Keratinocyte (primary cell): ENCODE measurements at regions not wholly inside any gene's neighbourhood (a gene's known extent, or its start where the extent isn't known, plus 50 kb on each side); places are given as distances from the start of the nearest gene placed in this dataset.

Source experiments
- DNase-seq: peaks from one replicate; pipeline ENCODE4 v3.0.0-alpha.2; 2011; ENCODE audit warnings: low read depth, missing footprints, low spot score
- FAIRE-seq: peaks from 2 replicates; lab custom pipeline; 2011; peaks lifted over from hg19 to GRCh38; lab: Jason Lieb, UNC
- H2AFZ ChIP-seq: 2 replicates; pipeline ENCODE4 v1.6.0; 2012; ENCODE audit warnings: low read length, control low read depth, inconsistent platforms; ENCODE audit not compliant: control insufficient read depth
- H3K27ac ChIP-seq: 2 replicates; pipeline ENCODE4 v1.5.1; 2011; ENCODE audit warnings: low read length; ENCODE audit not compliant: control insufficient read depth, insufficient read depth
- H3K27me3 ChIP-seq: 3 replicates; pipeline ENCODE4 v1.6.0; 2011; ENCODE audit warnings: low read length; ENCODE audit not compliant: control insufficient read depth, insufficient read depth; ENCODE audit errors: extremely low read depth
- H3K36me3 ChIP-seq, 2 experiments: 2 replicates in 1 of 2; 3 replicates in 1 of 2; pipeline ENCODE4 v1.5.1; 2011; ENCODE audit warnings: low read length in 2 of 2, mild to moderate bottlenecking in 1 of 2; ENCODE audit not compliant: control insufficient read depth in 2 of 2, insufficient read depth in 2 of 2; ENCODE audit errors: extremely low read depth in 1 of 2
- H3K4me1 ChIP-seq: 3 replicates; pipeline ENCODE4 v1.5.1; 2011; ENCODE audit warnings: low read length; ENCODE audit not compliant: control insufficient read depth, insufficient read depth; ENCODE audit errors: extremely low read depth
- H3K4me2 ChIP-seq: 3 replicates; pipeline ENCODE4 v1.6.0; 2011; ENCODE audit warnings: low read depth, low read length; ENCODE audit not compliant: control insufficient read depth, insufficient read depth; ENCODE audit errors: extremely low read depth
- H3K4me3 ChIP-seq, 3 experiments: fragments of 200-600 bp in 1 of 3; sonication (generic) in 1 of 3; 2 replicates in 2 of 3; 3 replicates in 1 of 3; pipeline ENCODE4 v1.5.1; 2011 to 2016; ENCODE audit warnings: low read length in 3 of 3, mild to moderate bottlenecking in 3 of 3, control low read depth in 2 of 3, inconsistent platforms in 1 of 3, low read depth in 1 of 3, mixed read lengths in 1 of 3, mixed run types in 1 of 3, moderate library complexity in 1 of 3; ENCODE audit not compliant: control insufficient read depth in 2 of 3, insufficient read depth in 2 of 3; ENCODE audit errors: extremely low read depth in 1 of 3
- H3K79me2 ChIP-seq: 2 replicates; pipeline ENCODE4 v1.6.0; 2012; ENCODE audit warnings: low read length; ENCODE audit not compliant: control insufficient read depth, insufficient read depth
- H3K9ac ChIP-seq: 3 replicates; pipeline ENCODE4 v1.6.0; 2011; ENCODE audit warnings: low read length; ENCODE audit not compliant: control insufficient read depth, insufficient read depth; ENCODE audit errors: extremely low read depth
- H3K9me1 ChIP-seq: 3 replicates; pipeline ENCODE4 v1.6.0; 2011; ENCODE audit warnings: low read length; ENCODE audit not compliant: control insufficient read depth, insufficient read depth; ENCODE audit errors: extremely low read depth
- H3K9me3 ChIP-seq: 2 replicates; pipeline ENCODE4 v1.5.1; 2012; ENCODE audit warnings: low read depth, low read length; ENCODE audit not compliant: control insufficient read depth
- H4K20me1 ChIP-seq: 3 replicates; pipeline ENCODE4 v1.6.0; 2011; ENCODE audit warnings: low read length; ENCODE audit not compliant: control insufficient read depth, insufficient read depth; ENCODE audit errors: extremely low read depth
- CTCF ChIP-seq, 3 experiments: IDR thresholded peaks in 1 of 3; conservative IDR thresholded peaks in 1 of 3; optimal IDR thresholded peaks in 1 of 3; 2 replicates in 2 of 3; 3 replicates in 1 of 3; pipeline versions ENCODE3 to v1.5.1; 2011; ENCODE audit warnings: low read length in 3 of 3, mild to moderate bottlenecking in 3 of 3, moderate library complexity in 2 of 3, control low read depth in 1 of 3, inconsistent platforms in 1 of 3; ENCODE audit not compliant: insufficient read depth in 2 of 3; ENCODE audit errors: extremely low read depth in 1 of 3
- EZH2 ChIP-seq: IDR thresholded peaks from one replicate; pipeline ENCODE4 v1.6.1; 2012; ENCODE audit warnings: inconsistent platforms, mild to moderate bottlenecking, low read length, moderate library complexity
- dilution Hi-C: fragments of 300-500 bp; cut with MboI; formaldehyde crosslinking; loops from one replicate; pipeline ENCODE4 v1.7.0; 2020; ENCODE audit warnings: low sequenced_read_pairs; ENCODE audit not compliant: extremely low pct_ligation_motif_present

GRCh38 chr4:58192217-58192616 lies 1082.0 kb upstream of the IGFBP7 start:
- dilution Hi-C loops = no loop called here
- no peaks in the 10 kb centered on the region for H3K36me3 ChIP-seq
- no peak overlapping the region for H3K9ac ChIP-seq
- FAIRE-seq = no peak
- no peaks in the 10 kb centered on the region for H3K9me3 ChIP-seq
- no peak overlapping the region for H2AFZ ChIP-seq
- H3K4me2 ChIP-seq = no peak overlapping the region
- no peak overlapping the region for H3K4me3 ChIP-seq
- no peak for DNase-seq
- no peaks in the 10 kb centered on the region for H3K9me1 ChIP-seq
- no peaks in the 10 kb centered on the region for H3K79me2 ChIP-seq
- no peak overlapping the region for H3K27ac ChIP-seq
- TF ChIP-seq EZH2 = no peak
- no peak for TF ChIP-seq CTCF (optimal IDR thresholded peaks at IDR 0.05 in 1 of 3, IDR thresholded peaks at IDR 0.05 in 1 of 3, conservative IDR thresholded peaks at IDR 0.05 in 1 of 3; ENCODE audit: extremely low read depth in 1 of 3, insufficient read depth in 2 of 3, low read length in 3 of 3)
- H3K27me3 ChIP-seq = no peaks in the 10 kb centered on the region
- no peaks in the 10 kb centered on the region for H4K20me1 ChIP-seq
- H3K4me1 ChIP-seq = no peaks in the 10 kb centered on the region

GRCh38 chr4:58191109-58191508 lies 1080.9 kb upstream of the IGFBP7 start:
- H3K4me2 ChIP-seq = no peak overlapping the region
- no peak overlapping the region for H3K27ac ChIP-seq
- H2AFZ ChIP-seq = no peak overlapping the region
- no peak for DNase-seq
- no peaks in the 10 kb centered on the region for H3K9me3 ChIP-seq
- no peak overlapping the region for H3K9ac ChIP-seq
- H3K4me3 ChIP-seq = no peak overlapping the region
- no peaks in the 10 kb centered on the region for H3K36me3 ChIP-seq
- no peak for FAIRE-seq
- no peaks in the 10 kb centered on the region for H3K9me1 ChIP-seq
- H3K27me3 ChIP-seq = no peaks in the 10 kb centered on the region
- TF ChIP-seq CTCF (optimal IDR thresholded peaks at IDR 0.05 in 1 of 3, IDR thresholded peaks at IDR 0.05 in 1 of 3, conservative IDR thresholded peaks at IDR 0.05 in 1 of 3; ENCODE audit: extremely low read depth in 1 of 3, insufficient read depth in 2 of 3, low read length in 3 of 3) = no peak
- no peak for TF ChIP-seq EZH2
- dilution Hi-C loops = no loop called here
- H3K79me2 ChIP-seq = no peaks in the 10 kb centered on the region
- H4K20me1 ChIP-seq = no peaks in the 10 kb centered on the region
- H3K4me1 ChIP-seq = no peaks in the 10 kb centered on the region
